ENCODE measurements at regions not wholly inside any gene's neighbourhood (a gene's known extent, or its start where the extent isn't known, plus 50 kb on each side); places are given as distances from the start of the nearest gene placed in this dataset.
A peak's percentile ranks its signal among the peaks of the same experiment; 100 is the strongest.

- Histone ChIP-seq H3K9me3 (peaks cover 0 to 4% (median 0%) of the 10 kb centered on the region in 4 donors), H3K36me3 (no peaks in the 10 kb centered on the region), H3K27ac (replicated peaks in 1 of 4) (no peak overlapping the region), H3K27me3 (no peaks in the 10 kb centered on the region), H3K4me1 (no peaks in the 10 kb centered on the region), H3K4me3 (no peak overlapping the region)
- WGBS = 96% methylated on average over 4 of the region's 4 CpGs
- intact Hi-C loops (cut with DNase I) = no loop called here
- DNase-seq (ENCODE audit: extremely low spot score) = no peak
- TF ChIP-seq CTCF (IDR thresholded peaks at IDR 0.05) = no peak
- no peak for TF ChIP-seq POLR2AphosphoS5 (IDR thresholded peaks at IDR 0.05)
- TF ChIP-seq POLR2A (IDR thresholded peaks at IDR 0.05; ENCODE audit: low read depth) = no peak
- TF ChIP-seq EP300 (IDR thresholded peaks at IDR 0.05) = no peak
These were observed 366.5 kb upstream of the SEMA3C start for GRCh38 chr7:81285142-81285871.

GRCh38 chr7:81284576-81284975, 365.7 kb upstream of the SEMA3C start:
- DNase-seq (ENCODE audit: extremely low spot score) = no peak
- Histone ChIP-seq H3K4me3 (no peak overlapping the region), H3K36me3 (no peaks in the 10 kb centered on the region), H3K9me3 (peaks cover 0 to 4% (median 0%) of the 10 kb centered on the region in 4 donors), H3K27ac (replicated peaks in 1 of 4) (no peak overlapping the region), H3K27me3 (no peaks in the 10 kb centered on the region), H3K4me1 (no peaks in the 10 kb centered on the region)
- TF ChIP-seq POLR2AphosphoS5 (IDR thresholded peaks at IDR 0.05) = no peak
- no peak for TF ChIP-seq CTCF (IDR thresholded peaks at IDR 0.05)
- no peak for TF ChIP-seq EP300 (IDR thresholded peaks at IDR 0.05)
- no peak for TF ChIP-seq POLR2A (IDR thresholded peaks at IDR 0.05; ENCODE audit: low read depth)
- 91% methylated on average over 1 of the region's 1 CpG for WGBS
- intact Hi-C loops (cut with DNase I) = no loop called here

GRCh38 chr7:81280531-81280930, 361.7 kb upstream of the SEMA3C start:
- TF ChIP-seq POLR2A (IDR thresholded peaks at IDR 0.05; ENCODE audit: low read depth) (no peak), POLR2AphosphoS5 (IDR thresholded peaks at IDR 0.05) (no peak), EP300 (IDR thresholded peaks at IDR 0.05) (no peak)
- intact Hi-C loops (cut with DNase I) = no loop called here
- no peak overlapping the region for H3K4me3 ChIP-seq
- no peak overlapping the region for H3K27ac ChIP-seq (replicated peaks in 1 of 4)
- no peaks in the 10 kb centered on the region for H3K4me1 ChIP-seq
- peak; percentile 66 for DNase-seq (ENCODE audit: extremely low spot score)
- peaks cover 0 to 2% (median 0%) of the 10 kb centered on the region in 4 donors for H3K9me3 ChIP-seq
- H3K36me3 ChIP-seq = no peaks in the 10 kb centered on the region
- H3K27me3 ChIP-seq = no peaks in the 10 kb centered on the region

- intact Hi-C loops (cut with DNase I) = no loop called here
- no peak overlapping the region for H3K27ac ChIP-seq (replicated peaks in 1 of 4)
- no peaks in the 10 kb centered on the region for H3K27me3 ChIP-seq
- no peaks in the 10 kb centered on the region for H3K9me3 ChIP-seq
- no peaks in the 10 kb centered on the region for H3K36me3 ChIP-seq
- DNase-seq (ENCODE audit: extremely low spot score) = no peak
- no peak for TF ChIP-seq EP300 (IDR thresholded peaks at IDR 0.05)
- H3K4me1 ChIP-seq = no peaks in the 10 kb centered on the region
- no peak overlapping the region for H3K4me3 ChIP-seq
- WGBS = 90% methylated on average over 2 of the region's 2 CpGs
These were observed 358.8 kb upstream of the SEMA3C start for GRCh38 chr7:81277691-81278090.

GRCh38 chr7:81273601-81274397, 354.9 kb upstream of the SEMA3C start:
- WGBS = 61% methylated on average over 6 of the region's 6 CpGs
- no peaks in the 10 kb centered on the region for H3K36me3 ChIP-seq
- no peaks in the 10 kb centered on the region for H3K4me1 ChIP-seq
- intact Hi-C loops (cut with DNase I) = no loop called here
- H3K27ac ChIP-seq (replicated peaks in 1 of 4) = no peak overlapping the region
- no peaks in the 10 kb centered on the region for H3K9me3 ChIP-seq
- TF ChIP-seq EP300 (IDR thresholded peaks at IDR 0.05) = no peak
- TF ChIP-seq POLR2AphosphoS5 (IDR thresholded peaks at IDR 0.05) = no peak
- no peak for TF ChIP-seq POLR2A (IDR thresholded peaks at IDR 0.05; ENCODE audit: low read depth)
- TF ChIP-seq CTCF (IDR thresholded peaks at IDR 0.05) = no peak
- H3K4me3 ChIP-seq = no peak overlapping the region
- DNase-seq (ENCODE audit: extremely low spot score) = no peak
- H3K27me3 ChIP-seq = no peaks in the 10 kb centered on the region

Measured in esophagus muscularis mucosa (tissue), 4 donors.